Activated CD4-positive, alpha-beta T cell treated with anti-CD3 and anti-CD28 coated beads, Interleukin-2, amount 50 U/mL, for 1 hour (primary cell): ENCODE measurements at regions not wholly inside any gene's neighbourhood (a gene's known extent, or its start where the extent isn't known, plus 50 kb on each side); places are given as distances from the start of the nearest gene placed in this dataset.

Experiments used
- DNase-seq: peaks from one replicate; pipeline ENCODE4 v3.0.0-alpha.2; 2020

GRCh38 chr1:4500441-4500840 is 154.0 kb upstream of the AJAP1 start:
- DNase-seq = no peak

- no peak for DNase-seq
Observed at GRCh38 chr1:4506591-4506990, 147.8 kb upstream of the AJAP1 start.

GRCh38 chr1:4509206-4509605 is 145.2 kb upstream of the AJAP1 start:
- no peak for DNase-seq

GRCh38 chr1:4510276-4510691 is 144.1 kb upstream of the AJAP1 start:
- DNase-seq = no peak

- no peak for DNase-seq
Observed at GRCh38 chr1:4511374-4511773, 143.0 kb upstream of the AJAP1 start.

GRCh38 chr1:4512636-4513035 is 141.8 kb upstream of the AJAP1 start:
- DNase-seq = no peak

GRCh38 chr1:4513685-4514084 is 140.7 kb upstream of the AJAP1 start:
- DNase-seq = no peak

GRCh38 chr1:4515727-4516289 is 138.6 kb upstream of the AJAP1 start:
- DNase-seq = no peak

GRCh38 chr1:4516596-4516995 is 137.8 kb upstream of the AJAP1 start:
- DNase-seq = no peak

GRCh38 chr1:4517186-4517954 is 137.0 kb upstream of the AJAP1 start:
- DNase-seq = no peak

GRCh38 chr1:4518621-4519020 is 135.8 kb upstream of the AJAP1 start:
- no peak for DNase-seq

- DNase-seq = no peak
Observed at GRCh38 chr1:4519954-4520353, 134.5 kb upstream of the AJAP1 start.

GRCh38 chr1:4523551-4523950 is 130.9 kb upstream of the AJAP1 start:
- DNase-seq = no peak

- no peak for DNase-seq
Observed at GRCh38 chr1:4526747-4527146, 127.7 kb upstream of the AJAP1 start.

GRCh38 chr1:4527819-4528218 is 126.6 kb upstream of the AJAP1 start:
- DNase-seq = no peak

- DNase-seq = no peak
Observed at GRCh38 chr1:4528590-4528989, 125.8 kb upstream of the AJAP1 start.

GRCh38 chr1:4529446-4530165 is 124.8 kb upstream of the AJAP1 start:
- no peak for DNase-seq

GRCh38 chr1:4530166-4530785 is 124.1 kb upstream of the AJAP1 start:
- DNase-seq = no peak

- DNase-seq = no peak
Observed at GRCh38 chr1:4531842-4532241, 122.6 kb upstream of the AJAP1 start.

- no peak for DNase-seq
Observed at GRCh38 chr1:4532656-4533055, 121.8 kb upstream of the AJAP1 start.

- no peak for DNase-seq
Observed at GRCh38 chr1:4546911-4547310, 107.5 kb upstream of the AJAP1 start.

GRCh38 chr1:4549930-4550329 is 104.5 kb upstream of the AJAP1 start:
- no peak for DNase-seq

GRCh38 chr1:4550941-4551340 is 103.5 kb upstream of the AJAP1 start:
- DNase-seq = no peak

GRCh38 chr1:4551706-4552105 is 102.7 kb upstream of the AJAP1 start:
- no peak for DNase-seq
